WTC11 (cell line): ENCODE measurements at regions not wholly inside any gene's neighbourhood (a gene's known extent, or its start where the extent isn't known, plus 50 kb on each side); places are given as distances from the start of the nearest gene placed in this dataset.

Experiments
- ATAC-seq: fragments of 200-7000 bp; cut with Tn5 transposase; 2 replicates; pipeline ENCODE4 v1.10.0; 2021; ENCODE audit warnings: mild to moderate bottlenecking, moderate library complexity
- CTCF ChIA-PET: fragments of 300-600 bp; sonication (Branson Sonifier 250); formaldehyde crosslinking; loops from one replicate; lab custom pipeline; 2021; ENCODE audit warnings: antibody characterized with exemption; lab: Charles Lee
- POLR2A ChIA-PET: fragments of 350-600 bp; sonication (Branson Sonifier 250); formaldehyde crosslinking; loops from one replicate; lab custom pipeline; 2021; ENCODE audit warnings: antibody characterized with exemption; lab: Charles Lee
- DNase-seq: peaks from one replicate; pipeline ENCODE4 v3.0.0; 2021; ENCODE audit warnings: low spot score
- H3K27ac Mint-ChIP-seq: 2 replicates; pipeline ENCODE4 v1.8.0; 2021; ENCODE audit warnings: mixed read lengths
- H3K27me3 Mint-ChIP-seq: 2 replicates; pipeline ENCODE4 v1.8.0; 2021; ENCODE audit warnings: low read depth, mild to moderate bottlenecking, moderate library complexity, mixed read lengths
- H3K36me3 Mint-ChIP-seq: 2 replicates; pipeline ENCODE4 v1.8.0; 2021; ENCODE audit warnings: mixed read lengths
- H3K4me1 Mint-ChIP-seq: 2 replicates; pipeline ENCODE4 v1.8.0; 2022; ENCODE audit warnings: mixed read lengths
- H3K4me3 Mint-ChIP-seq: 2 replicates; pipeline ENCODE4 v1.8.0; 2021; ENCODE audit warnings: mild to moderate bottlenecking, moderate library complexity, mixed read lengths
- H3K9me3 Mint-ChIP-seq: 2 replicates; pipeline ENCODE4 v1.8.0; 2021; ENCODE audit warnings: mixed read lengths
- ATF1 ChIP-seq: sonication (generic); formaldehyde crosslinking; IDR thresholded peaks from 2 replicates; pipeline ENCODE4 v1.8.1; 2023; ENCODE audit warnings: mild to moderate bottlenecking, moderate library complexity, missing genetic modification reagents
- CREM ChIP-seq: sonication (generic); formaldehyde crosslinking; IDR thresholded peaks from 2 replicates; pipeline ENCODE4 v1.8.1; 2022; ENCODE audit warnings: mild to moderate bottlenecking, missing genetic modification reagents, moderate library complexity
- JUN ChIP-seq: sonication (generic); formaldehyde crosslinking; IDR thresholded peaks from 2 replicates; pipeline ENCODE4 v1.8.0; 2023; ENCODE audit warnings: mild to moderate bottlenecking, missing genetic modification reagents
- NFE2L1 ChIP-seq: sonication (generic); formaldehyde crosslinking; IDR thresholded peaks from 2 replicates; pipeline ENCODE4 v1.8.1; 2023; ENCODE audit warnings: missing genetic modification reagents
- NR1H2 ChIP-seq: sonication (generic); formaldehyde crosslinking; IDR thresholded peaks from 2 replicates; pipeline ENCODE4 v1.9.0; 2021; ENCODE audit warnings: mild to moderate bottlenecking, moderate library complexity, missing genetic modification reagents
- RELA ChIP-seq: sonication (generic); formaldehyde crosslinking; IDR thresholded peaks from 2 replicates; pipeline ENCODE4 v1.8.1; 2022; ENCODE audit warnings: missing genetic modification reagents, mild to moderate bottlenecking, borderline replicate concordance
- TEAD1 ChIP-seq: sonication (generic); formaldehyde crosslinking; IDR thresholded peaks from 2 replicates; pipeline ENCODE4 v1.8.0; 2022; ENCODE audit warnings: mild to moderate bottlenecking, missing genetic modification reagents
- TP53 ChIP-seq: sonication (generic); formaldehyde crosslinking; IDR thresholded peaks from 2 replicates; pipeline ENCODE4 v1.8.1; 2023; ENCODE audit warnings: mild to moderate bottlenecking, missing genetic modification reagents
- ZNF121 ChIP-seq: sonication (generic); formaldehyde crosslinking; IDR thresholded peaks from 2 replicates; pipeline ENCODE4 v1.8.0; 2023; ENCODE audit warnings: missing genetic modification reagents
- ZNF219 ChIP-seq: sonication (generic); formaldehyde crosslinking; IDR thresholded peaks from 2 replicates; pipeline ENCODE4 v1.8.0; 2023; ENCODE audit warnings: missing genetic modification reagents, mild to moderate bottlenecking, borderline replicate concordance
- ZNF232 ChIP-seq: sonication (generic); formaldehyde crosslinking; IDR thresholded peaks from 2 replicates; pipeline ENCODE4 v1.8.0; 2022; ENCODE audit warnings: mild to moderate bottlenecking, missing genetic modification reagents
- ZNF263 ChIP-seq: sonication (generic); formaldehyde crosslinking; IDR thresholded peaks from 2 replicates; pipeline ENCODE4 v1.8.1; 2022; ENCODE audit warnings: low read depth, mild to moderate bottlenecking, moderate library complexity, missing genetic modification reagents
- TF ChIP-seq, protein P1 (sequence below): sonication (generic); formaldehyde crosslinking; IDR thresholded peaks from 2 replicates; pipeline ENCODE4 v1.8.1; 2023; ENCODE audit warnings: mild to moderate bottlenecking, missing genetic modification reagents, moderate library complexity
- TF ChIP-seq, protein P2 (sequence below): fragments of 250-450 bp; sonication (Bioruptor Pico); IDR thresholded peaks from 2 replicates; pipeline ENCODE4 v1.9.0; 2021; ENCODE audit warnings: moderate library complexity, mild to moderate bottlenecking, inconsistent platforms, borderline replicate concordance
- TF ChIP-seq, protein P3 (sequence below): sonication (generic); formaldehyde crosslinking; IDR thresholded peaks from 2 replicates; pipeline ENCODE4 v1.8.0; 2023; ENCODE audit warnings: missing genetic modification reagents
- TF ChIP-seq, protein P4 (sequence below): sonication (generic); formaldehyde crosslinking; IDR thresholded peaks from 2 replicates; pipeline ENCODE4 v1.8.1; 2023; ENCODE audit warnings: mild to moderate bottlenecking, missing genetic modification reagents, moderate library complexity
- TF ChIP-seq, protein P5 (sequence below): sonication (generic); formaldehyde crosslinking; IDR thresholded peaks from 2 replicates; pipeline ENCODE4 v1.8.0; 2022; ENCODE audit warnings: mild to moderate bottlenecking, missing genetic modification reagents
- TF ChIP-seq, protein P6 (sequence below): sonication (generic); formaldehyde crosslinking; IDR thresholded peaks from 2 replicates; pipeline ENCODE4 v1.8.1; 2023; ENCODE audit warnings: mild to moderate bottlenecking, missing genetic modification reagents
- TF ChIP-seq, protein P7 (sequence below): fragments of 250-450 bp; sonication (Bioruptor Pico); IDR thresholded peaks from 2 replicates; pipeline ENCODE4 v2.1.2; 2022; ENCODE audit warnings: mild to moderate bottlenecking, moderate library complexity
- TF ChIP-seq, protein P8 (sequence below): sonication (generic); formaldehyde crosslinking; IDR thresholded peaks from 2 replicates; pipeline ENCODE4 v1.8.0; 2023; ENCODE audit warnings: missing genetic modification reagents, mild to moderate bottlenecking, borderline replicate concordance

DNA sequence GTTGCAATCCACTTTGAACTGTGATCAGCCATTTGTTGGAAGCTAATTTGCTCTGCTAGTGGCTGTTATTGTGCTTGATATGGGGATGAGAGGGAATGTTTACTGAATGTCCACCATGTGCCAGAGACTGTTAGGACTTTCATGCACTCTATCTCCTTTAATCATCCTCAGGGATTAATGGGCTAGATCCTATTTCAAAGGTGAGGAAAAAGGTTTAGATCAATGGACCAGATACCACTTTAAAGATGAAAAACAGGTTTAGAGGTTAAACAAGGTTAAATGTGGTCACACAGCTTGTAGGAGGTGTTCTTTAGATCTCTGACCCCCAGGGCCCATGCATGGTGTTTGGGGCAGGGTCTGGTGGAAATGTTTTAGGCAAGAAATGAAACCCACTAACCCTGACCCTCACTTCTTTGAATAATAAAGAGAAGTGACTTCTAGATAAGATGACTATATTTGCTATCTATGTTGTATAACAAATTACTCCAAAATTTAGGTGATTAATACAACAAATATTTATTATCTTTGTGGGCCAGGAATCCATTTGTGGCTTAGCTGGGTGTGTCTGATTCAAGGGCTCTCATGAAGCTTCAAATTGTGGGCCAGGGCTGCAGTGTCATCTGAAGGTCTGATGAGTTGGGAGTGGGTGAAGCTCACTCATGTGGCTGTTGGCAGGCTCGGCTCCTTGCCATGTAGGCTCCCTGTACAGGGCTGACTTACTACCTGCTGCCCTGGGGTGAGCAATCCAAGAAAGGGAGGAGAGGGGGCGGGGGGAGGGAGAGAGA lies 127.8 kb upstream of the FOXA2 start:
- no peak for DNase-seq
- ATAC-seq: no peak
- POLR2A ChIA-PET: no interaction called here
- Mint-ChIP-seq H3K27ac (no peak overlapping the region), H3K9me3 (peaks cover 15% of the 10 kb centered on the region), H3K4me3 (no peak overlapping the region), H3K27me3 (no peaks in the 10 kb centered on the region), H3K36me3 (no peaks in the 10 kb centered on the region), H3K4me1 (no peaks in the 10 kb centered on the region)
- CTCF ChIA-PET: no interaction called here
- no peak for TF ChIP-seq CREM (CRISPR knock-in tag)
- TF ChIP-seq, protein P1, sequence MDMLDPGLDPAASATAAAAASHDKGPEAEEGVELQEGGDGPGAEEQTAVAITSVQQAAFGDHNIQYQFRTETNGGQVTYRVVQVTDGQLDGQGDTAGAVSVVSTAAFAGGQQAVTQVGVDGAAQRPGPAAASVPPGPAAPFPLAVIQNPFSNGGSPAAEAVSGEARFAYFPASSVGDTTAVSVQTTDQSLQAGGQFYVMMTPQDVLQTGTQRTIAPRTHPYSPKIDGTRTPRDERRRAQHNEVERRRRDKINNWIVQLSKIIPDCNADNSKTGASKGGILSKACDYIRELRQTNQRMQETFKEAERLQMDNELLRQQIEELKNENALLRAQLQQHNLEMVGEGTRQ (CRISPR knock-in tag): no peak
- no peak for TF ChIP-seq TEAD1 (CRISPR knock-in tag)
- no peak for TF ChIP-seq NFE2L1 (CRISPR knock-in tag)
- no peak for TF ChIP-seq ATF1 (CRISPR knock-in tag)
- TF ChIP-seq RELA: no peak
- TF ChIP-seq ZNF232: no peak

DNA sequence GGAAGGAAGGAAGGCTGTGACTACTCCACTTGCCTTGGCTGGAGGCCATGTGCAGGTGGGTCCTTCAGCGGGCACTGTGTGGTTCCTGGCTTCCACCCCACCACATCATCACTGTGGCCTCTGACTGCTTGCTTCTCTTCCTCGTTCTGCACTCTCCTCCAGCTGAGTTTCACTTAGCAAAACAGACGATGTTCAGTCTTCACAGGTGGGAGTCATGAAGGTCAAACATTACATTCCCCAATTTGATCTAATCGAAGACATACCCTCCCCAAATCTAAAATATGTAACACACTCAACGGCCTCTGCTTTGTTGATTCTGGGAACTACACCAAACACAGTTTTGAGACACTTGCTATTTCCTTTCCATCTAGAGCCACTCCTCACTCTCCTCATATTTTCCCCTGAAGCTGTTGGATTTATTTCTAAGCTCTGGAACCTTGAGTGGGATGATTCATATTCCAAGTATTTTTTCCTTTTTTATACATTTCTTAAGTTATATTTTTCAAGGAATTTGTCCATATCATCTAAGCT lies 132.5 kb upstream of the FOXA2 start:
- Mint-ChIP-seq H3K9me3 (peaks cover 15% of the 10 kb centered on the region), H3K36me3 (no peaks in the 10 kb centered on the region), H3K4me3 (no peak overlapping the region), H3K27ac (no peak overlapping the region), H3K27me3 (peaks cover 1% of the 10 kb centered on the region), H3K4me1 (peaks cover 6% of the 10 kb centered on the region)
- CTCF ChIA-PET: no interaction called here
- POLR2A ChIA-PET: no interaction called here
- ATAC-seq (no peak), DNase-seq (no peak)
- TF ChIP-seq ZNF121 (CRISPR knock-in tag): no peak
- no peak for TF ChIP-seq JUN
- TF ChIP-seq, protein P2, sequence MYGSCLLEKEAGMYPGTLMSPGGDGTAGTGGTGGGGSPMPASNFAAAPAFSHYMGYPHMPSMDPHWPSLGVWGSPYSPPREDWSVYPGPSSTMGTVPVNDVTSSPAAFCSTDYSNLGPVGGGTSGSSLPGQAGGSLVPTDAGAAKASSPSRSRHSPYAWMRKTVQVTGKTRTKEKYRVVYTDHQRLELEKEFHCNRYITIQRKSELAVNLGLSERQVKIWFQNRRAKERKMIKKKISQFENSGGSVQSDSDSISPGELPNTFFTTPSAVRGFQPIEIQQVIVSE: no peak
- no peak for TF ChIP-seq ZNF263 (CRISPR knock-in tag)
- TF ChIP-seq, protein P3, sequence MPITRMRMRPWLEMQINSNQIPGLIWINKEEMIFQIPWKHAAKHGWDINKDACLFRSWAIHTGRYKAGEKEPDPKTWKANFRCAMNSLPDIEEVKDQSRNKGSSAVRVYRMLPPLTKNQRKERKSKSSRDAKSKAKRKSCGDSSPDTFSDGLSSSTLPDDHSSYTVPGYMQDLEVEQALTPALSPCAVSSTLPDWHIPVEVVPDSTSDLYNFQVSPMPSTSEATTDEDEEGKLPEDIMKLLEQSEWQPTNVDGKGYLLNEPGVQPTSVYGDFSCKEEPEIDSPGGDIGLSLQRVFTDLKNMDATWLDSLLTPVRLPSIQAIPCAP (CRISPR knock-in tag): no peak
- TF ChIP-seq, protein P4, sequence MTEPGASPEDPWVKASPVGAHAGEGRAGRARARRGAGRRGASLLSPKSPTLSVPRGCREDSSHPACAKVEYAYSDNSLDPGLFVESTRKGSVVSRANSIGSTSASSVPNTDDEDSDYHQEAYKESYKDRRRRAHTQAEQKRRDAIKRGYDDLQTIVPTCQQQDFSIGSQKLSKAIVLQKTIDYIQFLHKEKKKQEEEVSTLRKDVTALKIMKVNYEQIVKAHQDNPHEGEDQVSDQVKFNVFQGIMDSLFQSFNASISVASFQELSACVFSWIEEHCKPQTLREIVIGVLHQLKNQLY (CRISPR knock-in tag): no peak
- TF ChIP-seq, protein P5, sequence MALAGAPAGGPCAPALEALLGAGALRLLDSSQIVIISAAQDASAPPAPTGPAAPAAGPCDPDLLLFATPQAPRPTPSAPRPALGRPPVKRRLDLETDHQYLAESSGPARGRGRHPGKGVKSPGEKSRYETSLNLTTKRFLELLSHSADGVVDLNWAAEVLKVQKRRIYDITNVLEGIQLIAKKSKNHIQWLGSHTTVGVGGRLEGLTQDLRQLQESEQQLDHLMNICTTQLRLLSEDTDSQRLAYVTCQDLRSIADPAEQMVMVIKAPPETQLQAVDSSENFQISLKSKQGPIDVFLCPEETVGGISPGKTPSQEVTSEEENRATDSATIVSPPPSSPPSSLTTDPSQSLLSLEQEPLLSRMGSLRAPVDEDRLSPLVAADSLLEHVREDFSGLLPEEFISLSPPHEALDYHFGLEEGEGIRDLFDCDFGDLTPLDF: no peak
- no peak for TF ChIP-seq TP53 (CRISPR knock-in tag)
- TF ChIP-seq, protein P6, sequence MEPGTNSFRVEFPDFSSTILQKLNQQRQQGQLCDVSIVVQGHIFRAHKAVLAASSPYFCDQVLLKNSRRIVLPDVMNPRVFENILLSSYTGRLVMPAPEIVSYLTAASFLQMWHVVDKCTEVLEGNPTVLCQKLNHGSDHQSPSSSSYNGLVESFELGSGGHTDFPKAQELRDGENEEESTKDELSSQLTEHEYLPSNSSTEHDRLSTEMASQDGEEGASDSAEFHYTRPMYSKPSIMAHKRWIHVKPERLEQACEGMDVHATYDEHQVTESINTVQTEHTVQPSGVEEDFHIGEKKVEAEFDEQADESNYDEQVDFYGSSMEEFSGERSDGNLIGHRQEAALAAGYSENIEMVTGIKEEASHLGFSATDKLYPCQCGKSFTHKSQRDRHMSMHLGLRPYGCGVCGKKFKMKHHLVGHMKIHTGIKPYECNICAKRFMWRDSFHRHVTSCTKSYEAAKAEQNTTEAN: no peak
- TF ChIP-seq, protein P7, sequence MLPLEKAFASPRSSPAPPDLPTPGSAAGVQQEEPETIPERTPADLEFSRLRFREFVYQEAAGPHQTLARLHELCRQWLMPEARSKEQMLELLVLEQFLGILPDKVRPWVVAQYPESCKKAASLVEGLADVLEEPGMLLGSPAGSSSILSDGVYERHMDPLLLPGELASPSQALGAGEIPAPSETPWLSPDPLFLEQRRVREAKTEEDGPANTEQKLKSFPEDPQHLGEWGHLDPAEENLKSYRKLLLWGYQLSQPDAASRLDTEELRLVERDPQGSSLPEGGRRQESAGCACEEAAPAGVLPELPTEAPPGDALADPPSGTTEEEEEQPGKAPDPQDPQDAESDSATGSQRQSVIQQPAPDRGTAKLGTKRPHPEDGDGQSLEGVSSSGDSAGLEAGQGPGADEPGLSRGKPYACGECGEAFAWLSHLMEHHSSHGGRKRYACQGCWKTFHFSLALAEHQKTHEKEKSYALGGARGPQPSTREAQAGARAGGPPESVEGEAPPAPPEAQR: no peak
- no peak for TF ChIP-seq NFE2L1 (CRISPR knock-in tag)
- TF ChIP-seq ATF1 (CRISPR knock-in tag): no peak
- TF ChIP-seq TEAD1 (CRISPR knock-in tag): no peak
- no peak for TF ChIP-seq ZNF219 (CRISPR knock-in tag)
- TF ChIP-seq, protein P8, sequence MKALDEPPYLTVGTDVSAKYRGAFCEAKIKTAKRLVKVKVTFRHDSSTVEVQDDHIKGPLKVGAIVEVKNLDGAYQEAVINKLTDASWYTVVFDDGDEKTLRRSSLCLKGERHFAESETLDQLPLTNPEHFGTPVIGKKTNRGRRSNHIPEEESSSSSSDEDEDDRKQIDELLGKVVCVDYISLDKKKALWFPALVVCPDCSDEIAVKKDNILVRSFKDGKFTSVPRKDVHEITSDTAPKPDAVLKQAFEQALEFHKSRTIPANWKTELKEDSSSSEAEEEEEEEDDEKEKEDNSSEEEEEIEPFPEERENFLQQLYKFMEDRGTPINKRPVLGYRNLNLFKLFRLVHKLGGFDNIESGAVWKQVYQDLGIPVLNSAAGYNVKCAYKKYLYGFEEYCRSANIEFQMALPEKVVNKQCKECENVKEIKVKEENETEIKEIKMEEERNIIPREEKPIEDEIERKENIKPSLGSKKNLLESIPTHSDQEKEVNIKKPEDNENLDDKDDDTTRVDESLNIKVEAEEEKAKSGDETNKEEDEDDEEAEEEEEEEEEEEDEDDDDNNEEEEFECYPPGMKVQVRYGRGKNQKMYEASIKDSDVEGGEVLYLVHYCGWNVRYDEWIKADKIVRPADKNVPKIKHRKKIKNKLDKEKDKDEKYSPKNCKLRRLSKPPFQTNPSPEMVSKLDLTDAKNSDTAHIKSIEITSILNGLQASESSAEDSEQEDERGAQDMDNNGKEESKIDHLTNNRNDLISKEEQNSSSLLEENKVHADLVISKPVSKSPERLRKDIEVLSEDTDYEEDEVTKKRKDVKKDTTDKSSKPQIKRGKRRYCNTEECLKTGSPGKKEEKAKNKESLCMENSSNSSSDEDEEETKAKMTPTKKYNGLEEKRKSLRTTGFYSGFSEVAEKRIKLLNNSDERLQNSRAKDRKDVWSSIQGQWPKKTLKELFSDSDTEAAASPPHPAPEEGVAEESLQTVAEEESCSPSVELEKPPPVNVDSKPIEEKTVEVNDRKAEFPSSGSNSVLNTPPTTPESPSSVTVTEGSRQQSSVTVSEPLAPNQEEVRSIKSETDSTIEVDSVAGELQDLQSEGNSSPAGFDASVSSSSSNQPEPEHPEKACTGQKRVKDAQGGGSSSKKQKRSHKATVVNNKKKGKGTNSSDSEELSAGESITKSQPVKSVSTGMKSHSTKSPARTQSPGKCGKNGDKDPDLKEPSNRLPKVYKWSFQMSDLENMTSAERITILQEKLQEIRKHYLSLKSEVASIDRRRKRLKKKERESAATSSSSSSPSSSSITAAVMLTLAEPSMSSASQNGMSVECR (CRISPR knock-in tag): no peak
- no peak for TF ChIP-seq NR1H2 (CRISPR knock-in tag)
